Left cardiac atrium (tissue), 2 donors: ENCODE measurements at regions not wholly inside any gene's neighbourhood (a gene's known extent, or its start where the extent isn't known, plus 50 kb on each side); places are given as distances from the start of the nearest gene placed in this dataset.

Experiments
- microRNA-seq, 2 donors: library from miRNA; unstranded; fragments of <30 nt; microRNA quantifications; one replicate each; pipeline ENCODE4 v1.2.0, GENCODE V29; 2020
- donor health status: DM: no; HTN: yes; CAD: no; lungs with severe emphysema.
- donor health status: DM: yes; HTN: yes; CAD: no.

Small RNAs in the stretch of these regions (microRNA-seq; reads per million reads assigned to microRNA genes)
- gene MIR888 (0.60 to 0.82 reads per million in 2 donors), gene MIR890 (0.27 to 0.40 reads per million in 2 donors), gene MIR891A (0.27 to 0.81 reads per million in 2 donors), gene MIR891B (0 to 0.20 reads per million in 2 donors), gene MIR892A (0.27 to 1.2 reads per million in 2 donors), gene MIR892B (0 reads per million in 2 donors), gene MIR892C (0 to 0.27 reads per million in 2 donors)
